Testis (tissue), 2 donors: ENCODE measurements at regions not wholly inside any gene's neighbourhood (a gene's known extent, or its start where the extent isn't known, plus 50 kb on each side); places are given as distances from the start of the nearest gene placed in this dataset.

Experiments used
- POLR2A ChIP-seq: fragments of 450-650 bp; IDR thresholded peaks from one replicate; pipeline ENCODE4 v1.6.1; 2017; ENCODE audit warnings: antibody characterized with exemption, mild to moderate bottlenecking, moderate library complexity
- TF ChIP-seq, protein P1 (sequence below), 3 experiments: fragments of 450-650 bp in 2 of 3; fragments of 200-600 bp in 1 of 3; sonication (generic) in 1 of 3; IDR thresholded peaks; one replicate each; pipeline ENCODE4 v1.5.1; 2016 to 2019; ENCODE audit warnings: antibody characterized with exemption in 3 of 3, mild to moderate bottlenecking in 2 of 3, moderate library complexity in 1 of 3

DNA sequence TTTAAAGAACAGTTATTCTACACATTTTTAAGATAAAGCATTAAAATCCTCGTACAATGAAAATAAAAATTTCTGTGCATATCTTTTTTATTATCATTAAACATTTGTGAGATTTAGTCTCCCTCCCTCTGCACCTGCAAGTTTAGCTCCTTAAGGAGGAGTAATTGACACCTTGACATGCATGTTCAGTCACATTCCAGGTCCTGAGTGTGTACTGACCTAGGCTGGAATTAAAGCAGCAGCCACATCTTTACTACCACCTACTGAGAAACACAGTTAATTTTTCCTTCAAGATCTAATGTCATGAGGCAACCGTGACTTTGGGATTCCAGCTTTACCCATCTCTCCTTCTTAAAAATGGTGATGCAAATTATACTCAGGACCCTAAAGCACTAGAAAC lies 123.1 kb upstream of the FREM2 start:
- TF ChIP-seq, protein P1, sequence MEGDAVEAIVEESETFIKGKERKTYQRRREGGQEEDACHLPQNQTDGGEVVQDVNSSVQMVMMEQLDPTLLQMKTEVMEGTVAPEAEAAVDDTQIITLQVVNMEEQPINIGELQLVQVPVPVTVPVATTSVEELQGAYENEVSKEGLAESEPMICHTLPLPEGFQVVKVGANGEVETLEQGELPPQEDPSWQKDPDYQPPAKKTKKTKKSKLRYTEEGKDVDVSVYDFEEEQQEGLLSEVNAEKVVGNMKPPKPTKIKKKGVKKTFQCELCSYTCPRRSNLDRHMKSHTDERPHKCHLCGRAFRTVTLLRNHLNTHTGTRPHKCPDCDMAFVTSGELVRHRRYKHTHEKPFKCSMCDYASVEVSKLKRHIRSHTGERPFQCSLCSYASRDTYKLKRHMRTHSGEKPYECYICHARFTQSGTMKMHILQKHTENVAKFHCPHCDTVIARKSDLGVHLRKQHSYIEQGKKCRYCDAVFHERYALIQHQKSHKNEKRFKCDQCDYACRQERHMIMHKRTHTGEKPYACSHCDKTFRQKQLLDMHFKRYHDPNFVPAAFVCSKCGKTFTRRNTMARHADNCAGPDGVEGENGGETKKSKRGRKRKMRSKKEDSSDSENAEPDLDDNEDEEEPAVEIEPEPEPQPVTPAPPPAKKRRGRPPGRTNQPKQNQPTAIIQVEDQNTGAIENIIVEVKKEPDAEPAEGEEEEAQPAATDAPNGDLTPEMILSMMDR (IDR thresholded peaks at IDR 0.05), result no peak
- no peak for TF ChIP-seq POLR2A
